HCT116 (cell line): ENCODE measurements at regions not wholly inside any gene's neighbourhood (a gene's known extent, or its start where the extent isn't known, plus 50 kb on each side); places are given as distances from the start of the nearest gene placed in this dataset.

Experiments used
- ATAC-seq: fragments of 200-7000 bp; cut with Tn5 transposase; 2 replicates; pipeline ENCODE4 v1.9.1; 2020; ENCODE audit warnings: mild to moderate bottlenecking, moderate library complexity
- BruUV-seq: library from RNA; stranded (reverse); fragments of 400-500 nt; replicated peaks from 2 replicates; lab custom pipeline; 2021; lab: Mats Ljungman, UMichigan
- CTCF ChIA-PET: fragments of 300-600 bp; sonication (Branson Sonifier 250); formaldehyde crosslinking; loops from one replicate; lab custom pipeline; 2021; ENCODE audit warnings: antibody characterized with exemption; lab: Charles Lee
- POLR2A ChIA-PET: fragments of 300-600, 350-600 bp; sonication (Branson Sonifier 250); formaldehyde crosslinking; loops from one replicate; lab custom pipeline; 2021; ENCODE audit warnings: antibody characterized with exemption; lab: Charles Lee
- RAD21 ChIA-PET, 2 experiments: fragments of 300-600 bp; sonication (Branson Sonifier 250); formaldehyde crosslinking; loops; one replicate each; lab custom pipeline; 2023; ENCODE audit warnings: low total read pairs in 2 of 2; ENCODE audit not compliant: uncharacterized antibody in 2 of 2, unreplicated experiment in 2 of 2, low non-redundant PET in 1 of 2; lab: Charles Lee
- DNase-seq: peaks from one replicate; pipeline ENCODE4 v3.0.0-alpha.2; 2010; ENCODE audit warnings: low read depth, low spot score
- H2AFZ ChIP-seq: fragments of 200-600 bp; shearing (Covaris generic), sonication (generic); 2 replicates; pipeline ENCODE4 v1.6.1; 2017; ENCODE audit warnings: low read depth, mixed run types, mixed read lengths, antibody characterized with exemption, low read length; ENCODE audit not compliant: poor library complexity, severe bottlenecking
- H3K27ac ChIP-seq: 2 replicates; pipeline ENCODE4 v1.5.1; 2012; ENCODE audit warnings: low read depth, low read length
- H3K27me3 ChIP-seq: fragments of 200-600 bp; sonication (generic); 2 replicates; pipeline ENCODE4 v1.6.1; 2016; ENCODE audit warnings: mixed run types, low read length, mixed read lengths; ENCODE audit not compliant: insufficient read depth
- H3K36me3 ChIP-seq, 2 experiments: fragments of 200-500 bp in 1 of 2; fragments of 200-600 bp in 1 of 2; sonication (Bioruptor generic) in 1 of 2; sonication (generic) in 1 of 2; 2 replicates each; pipeline versions ENCODE4 v1.5.1 to v1.6.1; 2014 to 2016; ENCODE audit warnings: low read length in 2 of 2, inconsistent platforms in 1 of 2, mixed read lengths in 1 of 2, mixed run types in 1 of 2; ENCODE audit not compliant: insufficient read depth in 2 of 2, control insufficient read depth in 1 of 2
- H3K4me1 ChIP-seq, 2 experiments: fragments of 200-600 bp in 1 of 2; sonication (generic) in 1 of 2; 2 replicates each; pipeline versions ENCODE4 v1.5.1 to v1.6.1; 2012 to 2017; ENCODE audit warnings: low read length in 2 of 2, inconsistent platforms in 1 of 2, mild to moderate bottlenecking in 1 of 2, mixed read lengths in 1 of 2, mixed run types in 1 of 2, moderate library complexity in 1 of 2; ENCODE audit not compliant: insufficient read depth in 2 of 2, control insufficient read depth in 1 of 2
- H3K4me2 ChIP-seq: fragments of 200-600 bp; sonication (generic); 2 replicates; pipeline ENCODE4 v1.6.1; 2017; ENCODE audit warnings: mixed run types, low read length, mixed read lengths
- H3K4me3 ChIP-seq, 2 experiments: fragments of 200-600 bp in 1 of 2; sonication (generic) in 1 of 2; replicated peaks in 1 of 2; 2 replicates each; pipeline ENCODE4 v1.5.1; 2011 to 2016; ENCODE audit warnings: low read length in 2 of 2, control low read depth in 1 of 2, low read depth in 1 of 2, mild to moderate bottlenecking in 1 of 2, mixed read lengths in 1 of 2, mixed run types in 1 of 2
- H3K79me2 ChIP-seq: fragments of 200-600 bp; sonication (generic); 2 replicates; pipeline ENCODE4 v1.6.1; 2017; ENCODE audit warnings: mild to moderate bottlenecking, mixed run types, low read length, moderate library complexity, mixed read lengths; ENCODE audit not compliant: insufficient read depth
- H3K9ac ChIP-seq: fragments of 200-600 bp; sonication (generic); 2 replicates; pipeline ENCODE4 v1.6.1; 2016; ENCODE audit warnings: low read length, mixed read lengths
- H3K9me2 ChIP-seq: fragments of 200-600 bp; sonication (generic), shearing (Covaris generic); 2 replicates; pipeline ENCODE4 v1.6.1; 2017; ENCODE audit warnings: mixed run types, mild to moderate bottlenecking, moderate library complexity; ENCODE audit not compliant: insufficient read depth
- H3K9me3 ChIP-seq, 2 experiments: fragments of 200-500 bp in 1 of 2; fragments of 200-600 bp in 1 of 2; sonication (Bioruptor generic) in 1 of 2; sonication (generic) in 1 of 2; 2 replicates each; pipeline ENCODE4 v1.6.1; 2014 to 2017; ENCODE audit warnings: low read length in 2 of 2, mixed read lengths in 2 of 2, inconsistent platforms in 1 of 2, low read depth in 1 of 2, mild to moderate bottlenecking in 1 of 2, mixed run types in 1 of 2, moderate library complexity in 1 of 2; ENCODE audit not compliant: control insufficient read depth in 1 of 2, insufficient read depth in 1 of 2
- H4K20me1 ChIP-seq: fragments of 200-600 bp; sonication (generic), shearing (Covaris generic); 2 replicates; pipeline ENCODE4 v1.6.1; 2017; ENCODE audit warnings: mixed run types, mild to moderate bottlenecking, moderate library complexity; ENCODE audit not compliant: insufficient read depth
- ATF3 ChIP-seq: IDR thresholded peaks from 2 replicates; pipeline ENCODE4 v1.6.1; 2012
- CBX3 ChIP-seq: IDR thresholded peaks from 2 replicates; pipeline ENCODE4 v1.6.1; 2012; ENCODE audit warnings: low read depth
- CEBPB ChIP-seq: IDR thresholded peaks from 2 replicates; pipeline ENCODE4 v1.6.1; 2012; ENCODE audit warnings: low read depth
- EGR1 ChIP-seq: IDR thresholded peaks from 2 replicates; pipeline ENCODE4 v1.6.1; 2012; ENCODE audit warnings: low read depth
- ELF1 ChIP-seq: IDR thresholded peaks from 2 replicates; pipeline ENCODE4 v1.6.1; 2012; ENCODE audit warnings: low read depth, borderline replicate concordance
- EZH2 ChIP-seq: fragments of 200-600 bp; sonication (generic); IDR thresholded peaks from 2 replicates; pipeline ENCODE4 v1.6.1; 2017; ENCODE audit warnings: antibody characterized with exemption, mixed run types
- EZH2phosphoT487 ChIP-seq: fragments of 200-600 bp; IDR thresholded peaks from 2 replicates; pipeline ENCODE4 v1.6.1; 2018; ENCODE audit warnings: antibody characterized with exemption, borderline replicate concordance
- FOSL1 ChIP-seq: IDR thresholded peaks from 2 replicates; pipeline ENCODE4 v1.6.1; 2012; ENCODE audit warnings: low read depth
- JUND ChIP-seq: IDR thresholded peaks from 2 replicates; pipeline ENCODE4 v1.6.1; 2012
- MAX ChIP-seq: IDR thresholded peaks from 2 replicates; pipeline ENCODE4 v1.6.1; 2012
- POLR2AphosphoS5 ChIP-seq: IDR thresholded peaks from 2 replicates; pipeline ENCODE4 v1.6.1; 2011; ENCODE audit warnings: mild to moderate bottlenecking, low read depth, low read length, moderate library complexity
- RAD21 ChIP-seq: IDR thresholded peaks from 2 replicates; pipeline ENCODE4 v1.6.1; 2012; ENCODE audit warnings: low read depth, mild to moderate bottlenecking
- REST ChIP-seq: IDR thresholded peaks from 2 replicates; pipeline ENCODE4 v1.6.1; 2012; ENCODE audit warnings: low read depth
- SIN3A ChIP-seq: IDR thresholded peaks from 2 replicates; pipeline ENCODE4 v1.6.1; 2012; ENCODE audit warnings: low read depth
- SP1 ChIP-seq: IDR thresholded peaks from 2 replicates; pipeline ENCODE4 v1.6.1; 2012; ENCODE audit warnings: low read depth
- TCF7L2 ChIP-seq: IDR thresholded peaks from 2 replicates; pipeline ENCODE4 v1.7.0; 2011; ENCODE audit warnings: borderline replicate concordance, inconsistent platforms; ENCODE audit not compliant: insufficient read depth, insufficient read length; ENCODE audit errors: extremely low read depth
- YY1 ChIP-seq: IDR thresholded peaks from 2 replicates; pipeline ENCODE4 v1.6.1; 2011; ENCODE audit warnings: low read length, low read depth, moderate library complexity, mild to moderate bottlenecking; ENCODE audit not compliant: insufficient replicate concordance; ENCODE audit errors: extremely low read depth
- ZFX ChIP-seq: fragments of 450-650 bp; IDR thresholded peaks from 2 replicates; pipeline ENCODE4 v1.6.1; 2017
- ZNF274 ChIP-seq: fragments of 200-500 bp; sonication (Bioruptor generic); IDR thresholded peaks from 2 replicates; pipeline ENCODE4 v1.6.1; 2014; ENCODE audit warnings: mild to moderate bottlenecking, low read depth, low read length, inconsistent platforms
- intact Hi-C: fragments of 100-400 bp; cut with micrococcal nuclease; formaldehyde crosslinking; loops from 2 replicates; pipeline ENCODE4 v1.10.0; 2022
- TF ChIP-seq, protein P1 (sequence below): IDR thresholded peaks from 2 replicates; pipeline ENCODE4 v1.6.1; 2011; ENCODE audit warnings: mild to moderate bottlenecking, low read length, moderate library complexity; ENCODE audit not compliant: insufficient replicate concordance; ENCODE audit errors: extremely low read depth

GRCh38 chr6:119543332-119543731 lies 193.8 kb upstream of the MAN1A1 start:
- no TSS peak for BruUV-seq
- H3K27ac ChIP-seq, result no peak overlapping the region
- DNase-seq (no peak), ATAC-seq (no peak)
- H3K9me3 ChIP-seq, result no peaks in the 10 kb centered on the region
- no peak overlapping the region for H2AFZ ChIP-seq
- no peaks in the 10 kb centered on the region for H3K9me2 ChIP-seq
- no peak overlapping the region for H3K4me3 ChIP-seq
- CTCF ChIA-PET, result no interaction called here
- no peaks in the 10 kb centered on the region for H4K20me1 ChIP-seq
- POLR2A ChIA-PET, result no interaction called here
- peaks cover 18 to 23% of the 10 kb centered on the region in 2 experiments for H3K4me1 ChIP-seq
- TF ChIP-seq, protein P1, sequence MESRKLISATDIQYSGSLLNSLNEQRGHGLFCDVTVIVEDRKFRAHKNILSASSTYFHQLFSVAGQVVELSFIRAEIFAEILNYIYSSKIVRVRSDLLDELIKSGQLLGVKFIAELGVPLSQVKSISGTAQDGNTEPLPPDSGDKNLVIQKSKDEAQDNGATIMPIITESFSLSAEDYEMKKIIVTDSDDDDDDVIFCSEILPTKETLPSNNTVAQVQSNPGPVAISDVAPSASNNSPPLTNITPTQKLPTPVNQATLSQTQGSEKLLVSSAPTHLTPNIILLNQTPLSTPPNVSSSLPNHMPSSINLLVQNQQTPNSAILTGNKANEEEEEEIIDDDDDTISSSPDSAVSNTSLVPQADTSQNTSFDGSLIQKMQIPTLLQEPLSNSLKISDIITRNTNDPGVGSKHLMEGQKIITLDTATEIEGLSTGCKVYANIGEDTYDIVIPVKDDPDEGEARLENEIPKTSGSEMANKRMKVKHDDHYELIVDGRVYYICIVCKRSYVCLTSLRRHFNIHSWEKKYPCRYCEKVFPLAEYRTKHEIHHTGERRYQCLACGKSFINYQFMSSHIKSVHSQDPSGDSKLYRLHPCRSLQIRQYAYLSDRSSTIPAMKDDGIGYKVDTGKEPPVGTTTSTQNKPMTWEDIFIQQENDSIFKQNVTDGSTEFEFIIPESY, result no peak
- TF ChIP-seq ZFX (no peak), POLR2AphosphoS5 (no peak), ZNF274 (no peak), SP1 (no peak), ATF3 (no peak), SIN3A (no peak), EZH2 (no peak), RAD21 (no peak), YY1 (no peak), FOSL1 (no peak), TCF7L2 (no peak), CBX3 (no peak), ELF1 (no peak), REST (no peak), EGR1 (no peak), CEBPB (no peak), EZH2phosphoT487 (no peak), JUND (no peak), MAX (no peak)
- intact Hi-C loops, result no loop called here
- RAD21 ChIA-PET, result no interaction called here
- H3K27me3 ChIP-seq, result no peaks in the 10 kb centered on the region
- H3K79me2 ChIP-seq, result no peaks in the 10 kb centered on the region
- H3K4me2 ChIP-seq, result no peak overlapping the region
- H3K9ac ChIP-seq, result no peak overlapping the region
- no peaks in the 10 kb centered on the region for H3K36me3 ChIP-seq
